ENCODE measurements at regions not wholly inside any gene's neighbourhood (a gene's known extent, or its start where the extent isn't known, plus 50 kb on each side); places are given as distances from the start of the nearest gene placed in this dataset.

DNA sequence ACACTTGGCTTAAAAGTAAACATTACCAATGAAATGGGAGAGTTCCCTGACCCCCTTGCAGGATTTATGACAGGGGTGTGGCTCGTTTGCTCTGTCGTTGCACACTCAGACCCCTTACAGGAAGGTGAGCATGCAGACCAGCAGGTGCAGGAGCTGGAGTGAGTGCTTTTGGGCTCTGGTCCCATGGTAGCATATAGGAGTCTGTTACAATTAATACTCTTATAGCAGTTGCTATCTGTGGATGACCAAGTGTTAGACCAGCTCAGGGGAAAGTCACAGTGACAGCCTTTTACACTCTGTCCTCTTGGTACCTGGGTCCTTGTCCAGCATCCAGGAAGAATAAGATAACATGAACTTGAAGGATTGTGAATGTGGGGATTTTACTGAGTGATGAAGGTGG is 1177.5 kb downstream of the NSUN3 start:
- TF ChIP-seq CTCF (optimal IDR thresholded peaks at IDR 0.05 in 1 of 3, IDR thresholded peaks at IDR 0.05 in 1 of 3, conservative IDR thresholded peaks at IDR 0.05 in 1 of 3; ENCODE audit: extremely low read depth in 1 of 3, insufficient read depth in 2 of 3, low read length in 3 of 3) (no peak), EZH2 (IDR thresholded peaks at IDR 0.05; ENCODE audit: low read length) (no peak)

Data from keratinocyte (primary cell).